HG03159 (cell line): ENCODE measurements at regions not wholly inside any gene's neighbourhood (a gene's known extent, or its start where the extent isn't known, plus 50 kb on each side); places are given as distances from the start of the nearest gene placed in this dataset.

Experiments
- ATAC-seq: cut with Tn5 transposase; IDR thresholded peaks from one replicate; pipeline ENCODE4 v1.9.1; 2021; ENCODE audit warnings: mild to moderate bottlenecking, moderate library complexity; ENCODE audit not compliant: unreplicated experiment

GRCh38 chr13:89650226-89650625 lies 1697.3 kb upstream of the MIR17HG start:
- no peak for ATAC-seq

DNA sequence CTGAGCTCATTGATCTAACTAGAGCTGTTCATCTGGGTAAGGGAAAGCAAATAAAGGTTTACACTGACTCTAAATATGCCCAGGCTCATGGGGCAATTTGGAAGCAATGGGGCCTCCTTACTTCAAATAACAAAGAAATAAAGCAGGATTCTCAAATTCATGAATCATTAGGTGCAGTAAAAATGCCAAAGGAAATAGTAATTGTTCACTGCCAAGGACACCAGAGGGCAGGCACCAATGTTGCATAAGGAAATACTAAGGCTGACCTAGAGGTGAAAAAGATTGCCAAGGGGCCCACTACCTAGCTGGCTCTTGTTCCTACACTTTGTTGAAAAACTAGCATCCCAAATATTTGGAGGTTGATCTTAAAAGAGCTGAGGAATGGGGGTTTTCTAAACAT lies 1686.7 kb upstream of the MIR17HG start:
- ATAC-seq, result no peak

DNA sequence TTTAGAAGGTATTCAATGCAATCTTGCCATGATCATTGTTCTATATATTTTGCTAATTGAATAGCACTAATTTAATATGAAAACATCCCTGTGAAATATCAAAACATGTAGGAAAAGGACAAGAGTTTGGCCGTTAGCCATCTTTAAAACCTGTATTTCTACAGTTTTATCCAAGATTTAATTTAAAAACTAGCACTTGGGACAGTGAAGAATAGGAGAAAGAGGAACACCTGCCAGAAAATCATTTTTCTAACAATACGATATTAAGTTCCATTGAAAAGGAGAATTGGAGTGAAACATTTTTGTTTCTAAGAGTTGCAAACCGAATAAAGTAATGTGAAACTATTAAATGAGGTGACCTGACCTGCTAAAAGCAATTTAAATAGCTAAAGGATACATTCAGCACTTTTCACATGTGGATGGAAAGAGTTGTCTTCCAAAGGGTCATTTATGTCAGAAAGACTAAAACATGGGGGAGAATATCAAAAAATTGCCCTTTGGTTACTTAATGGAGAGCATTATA lies 1673.6 kb upstream of the MIR17HG start:
- no peak for ATAC-seq

- ATAC-seq, result no peak
Measured at GRCh38 chr13:89678466-89679121, 1668.9 kb upstream of the MIR17HG start.

- no peak for ATAC-seq
Measured at GRCh38 chr13:89684896-89685295, 1662.6 kb upstream of the MIR17HG start.

DNA sequence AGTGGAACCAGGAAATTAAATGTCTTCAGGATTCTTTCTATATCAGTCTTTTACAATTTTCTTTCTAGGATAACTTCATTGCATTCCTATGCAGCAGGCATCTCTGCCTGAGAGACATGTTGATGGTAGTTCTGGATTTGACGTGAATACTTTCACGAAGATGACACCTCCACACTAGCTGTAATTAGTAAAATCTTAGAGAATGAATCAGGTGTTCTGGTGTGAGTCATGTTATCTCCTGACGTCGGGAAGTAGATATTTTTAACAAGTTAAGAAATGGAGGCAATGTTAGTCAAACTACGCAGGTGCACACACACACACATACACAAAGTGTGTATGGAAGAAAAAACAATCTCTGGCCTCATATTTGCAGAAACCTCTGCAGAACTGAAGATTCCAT lies 1661.3 kb upstream of the MIR17HG start:
- ATAC-seq, result no peak

DNA sequence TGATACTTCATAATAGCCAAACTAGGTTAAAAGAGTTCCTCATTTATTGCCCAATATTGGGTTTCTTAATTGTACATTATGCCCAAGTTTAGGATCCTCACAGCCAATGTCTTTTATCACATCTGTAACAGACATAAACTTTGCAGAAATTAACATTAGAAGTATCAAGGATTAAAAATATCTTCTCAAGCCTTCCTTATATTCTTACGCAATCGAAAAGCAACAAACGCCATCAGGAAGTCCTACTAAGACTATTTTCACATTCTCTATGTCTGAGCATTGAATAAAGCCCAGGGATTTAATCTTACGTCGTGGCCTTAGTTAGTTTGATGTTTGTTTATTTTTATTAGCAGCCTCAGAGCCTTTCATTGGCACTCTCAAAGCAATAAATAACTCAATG lies 1660.4 kb upstream of the MIR17HG start:
- no peak for ATAC-seq

DNA sequence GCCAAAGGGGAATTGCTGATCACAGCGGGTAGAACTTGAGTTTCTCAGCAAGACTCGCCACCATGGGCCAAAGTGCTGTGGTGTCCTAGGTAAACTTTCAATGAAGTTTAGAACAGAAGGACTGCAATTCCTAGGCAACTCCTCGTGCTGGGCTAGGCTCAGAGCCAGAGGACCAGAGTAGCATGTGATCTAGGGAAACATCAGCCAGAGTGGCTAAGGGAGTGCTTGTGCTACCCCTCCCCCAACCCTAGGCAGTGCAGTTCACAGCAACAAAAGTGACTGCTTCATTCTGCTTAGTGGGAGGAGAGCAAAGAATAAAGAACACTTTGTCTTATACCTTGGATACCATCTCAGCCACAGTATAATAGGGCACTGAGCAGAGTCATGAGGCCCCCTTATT lies 1658.6 kb upstream of the MIR17HG start:
- ATAC-seq, result no peak

DNA sequence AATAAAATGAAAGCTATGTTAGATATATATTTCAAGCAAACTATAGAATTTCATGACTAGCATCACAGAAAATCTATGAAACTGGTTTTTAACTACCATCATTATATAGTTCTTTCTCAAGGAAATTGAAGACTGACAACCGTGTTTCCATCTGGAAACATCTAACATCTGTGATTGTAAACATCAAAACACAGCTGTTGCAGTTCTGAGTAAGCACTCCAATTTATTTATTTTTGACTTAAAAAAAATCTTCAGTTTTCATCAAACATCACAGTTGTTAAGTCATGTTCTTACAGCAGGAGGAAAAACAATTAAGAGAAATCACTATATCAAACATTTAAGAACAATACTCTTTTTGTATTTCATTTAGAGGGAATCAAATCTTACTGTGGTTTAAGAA lies 1653.0 kb upstream of the MIR17HG start:
- ATAC-seq, result no peak

DNA sequence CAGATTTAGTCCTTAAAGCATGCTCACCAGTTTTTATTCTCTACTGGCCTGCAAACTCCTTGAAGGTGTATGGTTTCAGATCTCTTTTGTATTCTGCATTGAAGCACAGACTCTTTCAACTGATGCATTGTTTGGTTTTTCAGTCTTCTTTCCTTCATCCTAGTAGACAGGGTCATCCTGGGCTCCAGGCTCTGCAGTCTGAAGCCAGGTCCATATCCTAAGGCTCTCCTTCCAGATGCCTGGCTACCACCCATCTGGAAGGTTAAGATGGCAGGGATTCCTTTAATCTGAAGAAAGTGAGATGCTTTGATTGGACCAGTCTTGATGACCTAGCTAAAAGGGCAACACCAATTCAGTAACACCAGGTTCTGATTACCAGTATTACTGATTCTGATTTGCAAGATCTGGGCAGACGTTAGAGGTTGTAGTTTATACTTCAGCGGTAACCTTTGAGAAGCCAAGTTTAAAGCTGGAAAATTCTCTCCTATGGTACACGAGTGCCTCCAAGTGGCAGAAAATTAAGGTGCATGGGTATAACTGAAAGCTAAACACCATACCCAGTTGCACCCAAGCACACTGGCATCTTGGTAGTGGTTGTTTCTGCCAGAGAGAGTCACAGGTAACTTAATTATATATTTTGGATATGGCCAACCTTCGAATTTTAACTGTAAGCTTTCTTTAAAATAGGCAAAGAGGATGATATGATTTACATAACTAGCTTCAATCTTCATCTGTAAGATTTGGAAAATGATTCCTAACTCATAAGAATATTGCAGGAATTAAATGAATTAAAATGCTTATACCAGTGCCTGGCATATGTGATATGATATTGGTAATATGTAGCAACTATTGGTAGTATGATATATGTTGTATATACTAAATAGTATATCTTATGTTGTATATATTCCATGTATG lies 1651.9 kb upstream of the MIR17HG start:
- ATAC-seq, result no peak

DNA sequence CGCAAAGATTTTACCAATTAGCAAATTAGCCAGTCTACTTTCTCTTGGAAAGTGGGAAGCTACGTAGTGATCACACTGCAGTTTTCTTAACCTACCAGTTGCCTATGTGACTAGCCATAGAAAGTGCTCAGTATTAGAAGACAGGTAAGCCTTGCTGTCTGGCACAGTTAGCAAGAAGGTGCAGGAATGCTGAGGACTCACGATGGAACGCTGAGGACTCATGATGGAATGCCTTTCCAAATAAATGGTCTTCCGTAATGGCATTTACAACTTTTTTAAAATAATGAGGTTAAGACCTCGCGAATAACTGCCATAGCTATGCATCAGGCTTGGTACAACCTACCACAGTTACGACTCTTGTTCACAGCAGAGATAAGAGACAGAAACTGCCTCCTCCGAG lies 1645.6 kb upstream of the MIR17HG start:
- ATAC-seq, result no peak

DNA sequence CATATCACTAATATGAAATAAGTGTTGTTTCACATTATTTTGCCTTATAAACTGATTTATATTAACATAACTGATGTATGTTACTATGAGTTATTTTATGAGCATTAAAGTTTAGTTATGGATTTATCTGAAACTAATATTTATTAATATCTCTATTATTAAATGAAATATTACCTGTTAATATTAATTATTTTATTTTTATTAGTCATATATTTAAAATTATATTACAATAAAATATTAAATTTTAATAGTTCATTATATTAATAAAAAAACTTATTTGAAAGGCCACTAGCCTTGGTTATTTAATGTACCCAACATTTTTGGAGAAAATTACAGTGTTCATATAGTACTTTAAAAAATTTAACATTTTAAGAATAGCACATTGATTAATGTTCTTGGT lies 1643.4 kb upstream of the MIR17HG start:
- no peak for ATAC-seq

- no peak for ATAC-seq
Measured at GRCh38 chr13:89708013-89708412, 1639.5 kb upstream of the MIR17HG start.

- ATAC-seq, result no peak
Measured at GRCh38 chr13:89721216-89721615, 1626.3 kb upstream of the MIR17HG start.

DNA sequence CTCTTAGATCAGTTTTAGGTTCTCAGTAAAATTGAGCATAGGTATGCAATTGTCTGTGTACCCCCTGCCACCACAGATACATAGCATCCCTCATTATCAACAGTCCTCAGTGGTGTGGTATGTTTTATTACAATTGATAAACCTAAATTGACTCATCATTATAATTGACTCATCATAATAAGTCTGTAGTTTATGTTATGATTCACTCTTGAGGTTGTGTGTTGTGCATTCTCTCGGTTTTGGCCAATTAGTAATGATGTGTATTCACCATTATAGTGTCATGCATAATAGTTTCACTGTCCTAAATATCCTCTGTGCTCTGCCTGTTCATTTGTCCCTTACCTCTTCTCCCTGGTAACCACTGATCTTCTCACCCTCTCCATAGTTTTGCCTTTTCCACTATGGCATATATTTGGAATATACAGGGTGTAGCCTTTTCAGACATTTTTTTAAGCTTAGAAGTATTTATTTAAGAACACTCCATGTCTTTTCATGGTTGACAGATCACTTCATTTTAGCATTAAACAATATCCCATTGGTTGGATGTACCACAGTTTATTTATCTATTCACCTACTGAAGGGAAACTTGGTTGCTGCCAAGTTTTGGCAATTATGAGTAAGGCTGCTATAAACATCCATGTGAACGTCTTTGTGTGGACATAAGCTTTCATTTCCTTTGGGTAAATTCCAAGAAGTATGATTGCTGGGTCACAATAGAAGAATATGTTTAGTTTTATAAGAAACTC lies 1620.6 kb upstream of the MIR17HG start:
- ATAC-seq, result no peak

- ATAC-seq, result no peak
Measured at GRCh38 chr13:89733829-89734228, 1613.7 kb upstream of the MIR17HG start.

- no peak for ATAC-seq
Measured at GRCh38 chr13:89737051-89737450, 1610.4 kb upstream of the MIR17HG start.

DNA sequence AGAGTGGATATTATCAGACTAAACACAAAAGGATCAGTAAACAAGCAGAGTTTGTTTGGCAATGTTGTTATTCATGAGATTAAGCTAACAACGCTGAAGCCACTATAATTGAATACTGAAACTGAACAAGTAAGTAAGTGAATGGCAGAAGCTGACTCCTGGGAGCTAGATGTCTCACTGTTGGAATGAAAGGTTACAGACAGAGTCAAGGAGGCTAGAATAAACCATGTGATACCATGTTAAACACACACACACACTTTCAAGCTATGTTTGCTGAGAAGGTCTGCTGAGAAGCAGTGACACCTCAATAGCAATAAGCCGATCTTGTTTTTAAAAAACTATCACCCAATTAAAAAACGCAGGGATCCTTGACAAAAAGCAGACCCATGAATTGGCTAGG lies 1609.4 kb upstream of the MIR17HG start:
- no peak for ATAC-seq

- no peak for ATAC-seq
Measured at GRCh38 chr13:89740994-89741685, 1606.3 kb upstream of the MIR17HG start.

DNA sequence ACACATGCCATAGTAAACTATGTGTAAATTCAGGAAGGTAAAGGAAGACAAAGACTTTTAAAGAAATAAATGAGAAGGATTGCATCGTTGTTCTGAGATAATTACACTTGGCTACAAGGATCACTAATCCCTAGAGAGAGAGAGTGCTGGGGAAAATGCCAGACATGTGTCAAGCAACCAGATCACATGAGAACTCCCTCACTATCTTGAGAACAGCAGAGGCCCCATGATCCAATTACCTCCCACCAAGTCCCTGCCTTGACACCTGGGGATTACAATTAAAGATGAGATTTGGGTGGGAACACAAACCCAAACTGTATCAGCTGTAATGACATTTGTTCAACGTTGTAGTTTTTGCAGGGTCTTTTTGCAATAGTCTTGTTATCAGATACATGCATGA lies 1600.9 kb upstream of the MIR17HG start:
- no peak for ATAC-seq

- ATAC-seq, result no peak
Measured at GRCh38 chr13:89748716-89749115, 1598.8 kb upstream of the MIR17HG start.
